ENCODE measurements at regions not wholly inside any gene's neighbourhood (a gene's known extent, or its start where the extent isn't known, plus 50 kb on each side); places are given as distances from the start of the nearest gene placed in this dataset.

DNA sequence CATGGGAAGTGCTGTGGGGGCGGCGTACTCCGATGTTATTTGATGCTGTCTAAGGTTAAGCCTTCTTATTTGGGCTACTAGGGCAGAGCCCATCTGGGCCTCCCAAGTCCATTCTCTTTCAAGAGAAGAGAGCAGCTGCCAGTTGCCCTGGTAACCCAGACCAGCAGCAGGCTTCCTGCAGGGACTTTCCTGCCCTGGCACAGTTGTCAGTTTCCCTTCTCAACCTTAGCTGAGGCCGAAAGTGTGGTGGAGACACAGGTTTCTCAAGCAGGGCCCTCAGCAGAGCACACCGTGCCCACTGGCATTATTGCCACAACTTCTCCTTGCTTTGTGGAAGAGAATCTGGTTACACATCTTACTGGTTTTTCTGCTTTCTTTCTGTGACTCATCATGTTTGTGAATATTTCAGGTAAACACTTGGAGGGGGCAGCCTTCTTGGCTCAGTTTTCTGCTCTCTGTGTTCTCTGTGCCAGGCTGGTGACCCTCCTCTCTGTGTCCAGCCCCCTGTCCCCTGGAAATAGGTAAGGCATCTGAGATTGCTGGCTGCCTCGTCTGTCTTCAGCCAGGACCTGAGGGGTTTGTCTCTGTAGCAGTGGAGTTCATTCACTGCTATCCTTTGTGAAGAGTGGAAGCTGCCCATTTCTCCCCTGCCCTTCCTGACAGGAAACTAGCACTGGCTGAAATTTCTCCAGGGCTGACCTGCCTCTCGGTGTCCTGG is 111.0 kb downstream of the B3GNT2 start:
- H3K4me1 ChIP-seq (ENCODE audit: control insufficient read depth in 4 of 4, insufficient read depth in 4 of 4, low read length in 3 of 4): peaks cover 0 to 4% (median 1%) of the 10 kb centered on the region in 4 donors
- H3K27ac ChIP-seq (ENCODE audit: low read depth in 1 of 2, low read length in 2 of 2): no peak overlapping the region

DNA sequence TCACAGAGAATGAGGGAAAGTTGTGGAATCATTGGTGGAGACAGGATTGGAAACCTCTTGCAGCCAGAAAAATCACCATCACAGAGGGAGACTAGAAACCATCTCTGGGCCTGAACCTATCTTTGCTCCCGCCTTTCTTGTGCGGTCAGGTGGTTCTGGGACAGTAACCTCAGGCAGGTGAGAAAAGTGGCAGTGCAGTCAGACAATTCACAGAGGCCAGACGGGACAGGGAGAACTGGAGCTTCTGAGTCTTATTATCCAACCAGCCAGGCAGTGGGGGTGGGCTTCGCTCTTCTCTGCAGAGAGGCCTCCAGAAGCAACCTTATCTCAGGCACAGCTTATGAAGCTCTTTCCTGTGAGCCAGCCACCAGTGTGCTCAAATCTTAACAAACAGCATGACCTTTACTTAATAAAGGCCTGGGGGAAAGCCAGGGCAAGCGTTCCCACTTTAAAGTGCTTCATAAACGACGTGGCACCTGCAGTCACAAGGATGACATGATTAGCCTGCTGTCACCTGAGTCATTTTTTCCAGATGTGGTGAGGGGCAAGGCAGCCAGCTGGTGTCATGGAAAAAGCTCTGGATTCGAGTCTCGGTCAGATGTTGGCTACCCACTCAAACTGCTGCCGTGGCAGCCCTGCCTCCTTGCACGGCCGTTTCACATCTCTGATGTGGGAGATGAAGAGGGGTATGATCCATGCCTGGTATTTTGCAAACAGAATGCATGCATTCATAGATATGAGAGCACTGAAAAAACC is 109.7 kb downstream of the B3GNT2 start:
- DNase-seq (ENCODE audit: low spot score): no peak
- peaks cover 0 to 4% (median 1%) of the 10 kb centered on the region in 4 donors for H3K4me1 ChIP-seq (ENCODE audit: control insufficient read depth in 4 of 4, insufficient read depth in 4 of 4, low read length in 3 of 4)
- no peak overlapping the region for H3K27ac ChIP-seq (ENCODE audit: low read depth in 1 of 2, low read length in 2 of 2)
- no peaks in the 10 kb centered on the region for H3K27me3 ChIP-seq (ENCODE audit: control insufficient read depth in 4 of 4, insufficient read depth in 4 of 4, low read length in 3 of 4)
- TF ChIP-seq, protein P1, sequence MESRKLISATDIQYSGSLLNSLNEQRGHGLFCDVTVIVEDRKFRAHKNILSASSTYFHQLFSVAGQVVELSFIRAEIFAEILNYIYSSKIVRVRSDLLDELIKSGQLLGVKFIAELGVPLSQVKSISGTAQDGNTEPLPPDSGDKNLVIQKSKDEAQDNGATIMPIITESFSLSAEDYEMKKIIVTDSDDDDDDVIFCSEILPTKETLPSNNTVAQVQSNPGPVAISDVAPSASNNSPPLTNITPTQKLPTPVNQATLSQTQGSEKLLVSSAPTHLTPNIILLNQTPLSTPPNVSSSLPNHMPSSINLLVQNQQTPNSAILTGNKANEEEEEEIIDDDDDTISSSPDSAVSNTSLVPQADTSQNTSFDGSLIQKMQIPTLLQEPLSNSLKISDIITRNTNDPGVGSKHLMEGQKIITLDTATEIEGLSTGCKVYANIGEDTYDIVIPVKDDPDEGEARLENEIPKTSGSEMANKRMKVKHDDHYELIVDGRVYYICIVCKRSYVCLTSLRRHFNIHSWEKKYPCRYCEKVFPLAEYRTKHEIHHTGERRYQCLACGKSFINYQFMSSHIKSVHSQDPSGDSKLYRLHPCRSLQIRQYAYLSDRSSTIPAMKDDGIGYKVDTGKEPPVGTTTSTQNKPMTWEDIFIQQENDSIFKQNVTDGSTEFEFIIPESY (IDR thresholded peaks at IDR 0.05): no peak
- TF ChIP-seq SP1 (IDR thresholded peaks at IDR 0.05) (no peak), YY1 (IDR thresholded peaks at IDR 0.05) (no peak), EGR1 (IDR thresholded peaks at IDR 0.05; ENCODE audit: low read depth in 2 of 2) (no peak), RAD21 (IDR thresholded peaks at IDR 0.05) (no peak), TAF1 (conservative IDR thresholded peaks at IDR 0.05) (no peak), NR2F2 (IDR thresholded peaks at IDR 0.05) (no peak), FOXA1 (IDR thresholded peaks at IDR 0.05) (no peak)
- TF ChIP-seq, protein P2, sequence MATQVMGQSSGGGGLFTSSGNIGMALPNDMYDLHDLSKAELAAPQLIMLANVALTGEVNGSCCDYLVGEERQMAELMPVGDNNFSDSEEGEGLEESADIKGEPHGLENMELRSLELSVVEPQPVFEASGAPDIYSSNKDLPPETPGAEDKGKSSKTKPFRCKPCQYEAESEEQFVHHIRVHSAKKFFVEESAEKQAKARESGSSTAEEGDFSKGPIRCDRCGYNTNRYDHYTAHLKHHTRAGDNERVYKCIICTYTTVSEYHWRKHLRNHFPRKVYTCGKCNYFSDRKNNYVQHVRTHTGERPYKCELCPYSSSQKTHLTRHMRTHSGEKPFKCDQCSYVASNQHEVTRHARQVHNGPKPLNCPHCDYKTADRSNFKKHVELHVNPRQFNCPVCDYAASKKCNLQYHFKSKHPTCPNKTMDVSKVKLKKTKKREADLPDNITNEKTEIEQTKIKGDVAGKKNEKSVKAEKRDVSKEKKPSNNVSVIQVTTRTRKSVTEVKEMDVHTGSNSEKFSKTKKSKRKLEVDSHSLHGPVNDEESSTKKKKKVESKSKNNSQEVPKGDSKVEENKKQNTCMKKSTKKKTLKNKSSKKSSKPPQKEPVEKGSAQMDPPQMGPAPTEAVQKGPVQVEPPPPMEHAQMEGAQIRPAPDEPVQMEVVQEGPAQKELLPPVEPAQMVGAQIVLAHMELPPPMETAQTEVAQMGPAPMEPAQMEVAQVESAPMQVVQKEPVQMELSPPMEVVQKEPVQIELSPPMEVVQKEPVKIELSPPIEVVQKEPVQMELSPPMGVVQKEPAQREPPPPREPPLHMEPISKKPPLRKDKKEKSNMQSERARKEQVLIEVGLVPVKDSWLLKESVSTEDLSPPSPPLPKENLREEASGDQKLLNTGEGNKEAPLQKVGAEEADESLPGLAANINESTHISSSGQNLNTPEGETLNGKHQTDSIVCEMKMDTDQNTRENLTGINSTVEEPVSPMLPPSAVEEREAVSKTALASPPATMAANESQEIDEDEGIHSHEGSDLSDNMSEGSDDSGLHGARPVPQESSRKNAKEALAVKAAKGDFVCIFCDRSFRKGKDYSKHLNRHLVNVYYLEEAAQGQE (IDR thresholded peaks at IDR 0.05): no peak
- 83% methylated on average over 12 of the region's 12 CpGs for WGBS
- no peak overlapping the region for H3K9ac ChIP-seq (ENCODE audit: low read depth in 1 of 2, low read length in 2 of 2)
- H3K4me3 ChIP-seq (ENCODE audit: low read depth in 1 of 3, low read length in 3 of 3): no peak overlapping the region
- H3K36me3 ChIP-seq (ENCODE audit: control insufficient read depth in 4 of 4, insufficient read depth in 3 of 4, low read depth in 1 of 4, low read length in 3 of 4): no peaks in the 10 kb centered on the region
- no peaks in the 10 kb centered on the region for H3K9me3 ChIP-seq (ENCODE audit: control insufficient read depth in 4 of 4, low read length in 3 of 4)

More for the DNA sequence above, 111.0 kb downstream of the B3GNT2 start:
- no peak for TF ChIP-seq YY1 (IDR thresholded peaks at IDR 0.05)
- no peak for TF ChIP-seq HNF4G (IDR thresholded peaks at IDR 0.05)
- TF ChIP-seq, protein P1 (IDR thresholded peaks at IDR 0.05): no peak
- no peak for TF ChIP-seq TAF1 (conservative IDR thresholded peaks at IDR 0.05)
- TF ChIP-seq, protein P3, sequence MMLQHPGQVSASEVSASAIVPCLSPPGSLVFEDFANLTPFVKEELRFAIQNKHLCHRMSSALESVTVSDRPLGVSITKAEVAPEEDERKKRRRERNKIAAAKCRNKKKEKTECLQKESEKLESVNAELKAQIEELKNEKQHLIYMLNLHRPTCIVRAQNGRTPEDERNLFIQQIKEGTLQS (IDR thresholded peaks at IDR 0.05): no peak
- TF ChIP-seq RXRA (IDR thresholded peaks at IDR 0.05): no peak
- TF ChIP-seq, protein P4, sequence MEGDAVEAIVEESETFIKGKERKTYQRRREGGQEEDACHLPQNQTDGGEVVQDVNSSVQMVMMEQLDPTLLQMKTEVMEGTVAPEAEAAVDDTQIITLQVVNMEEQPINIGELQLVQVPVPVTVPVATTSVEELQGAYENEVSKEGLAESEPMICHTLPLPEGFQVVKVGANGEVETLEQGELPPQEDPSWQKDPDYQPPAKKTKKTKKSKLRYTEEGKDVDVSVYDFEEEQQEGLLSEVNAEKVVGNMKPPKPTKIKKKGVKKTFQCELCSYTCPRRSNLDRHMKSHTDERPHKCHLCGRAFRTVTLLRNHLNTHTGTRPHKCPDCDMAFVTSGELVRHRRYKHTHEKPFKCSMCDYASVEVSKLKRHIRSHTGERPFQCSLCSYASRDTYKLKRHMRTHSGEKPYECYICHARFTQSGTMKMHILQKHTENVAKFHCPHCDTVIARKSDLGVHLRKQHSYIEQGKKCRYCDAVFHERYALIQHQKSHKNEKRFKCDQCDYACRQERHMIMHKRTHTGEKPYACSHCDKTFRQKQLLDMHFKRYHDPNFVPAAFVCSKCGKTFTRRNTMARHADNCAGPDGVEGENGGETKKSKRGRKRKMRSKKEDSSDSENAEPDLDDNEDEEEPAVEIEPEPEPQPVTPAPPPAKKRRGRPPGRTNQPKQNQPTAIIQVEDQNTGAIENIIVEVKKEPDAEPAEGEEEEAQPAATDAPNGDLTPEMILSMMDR (IDR thresholded peaks at IDR 0.05; ENCODE audit: low read depth, low read length, missing input control): no peak
- Histone ChIP-seq H3K27me3 (ENCODE audit: control insufficient read depth in 4 of 4, insufficient read depth in 4 of 4, low read length in 3 of 4) (no peaks in the 10 kb centered on the region), H3K36me3 (ENCODE audit: control insufficient read depth in 4 of 4, insufficient read depth in 3 of 4, low read depth in 1 of 4, low read length in 3 of 4) (no peaks in the 10 kb centered on the region), H3K4me3 (ENCODE audit: low read depth in 1 of 3, low read length in 3 of 3) (no peak overlapping the region), H3K9me3 (ENCODE audit: control insufficient read depth in 4 of 4, low read length in 3 of 4) (no peaks in the 10 kb centered on the region), H3K9ac (ENCODE audit: low read depth in 1 of 2, low read length in 2 of 2) (no peak overlapping the region)
- DNase-seq (ENCODE audit: low spot score): no peak
- 73% methylated on average over 7 of the region's 7 CpGs for WGBS

Data from liver (tissue), 8 donors.